Stromal cell of bone marrow (primary cell): ENCODE measurements at regions not wholly inside any gene's neighbourhood (a gene's known extent, or its start where the extent isn't known, plus 50 kb on each side); places are given as distances from the start of the nearest gene placed in this dataset.
"Not testable (repeated sequence)": the region's sequence is repeated elsewhere in the genome, so short reads cannot be mapped to it uniquely, and the experiment has no call there.

Experiments
- DNase-seq: peaks from one replicate; pipeline ENCODE4 v3.0.0-alpha.2; 2012; ENCODE audit warnings: low read depth

DNA sequence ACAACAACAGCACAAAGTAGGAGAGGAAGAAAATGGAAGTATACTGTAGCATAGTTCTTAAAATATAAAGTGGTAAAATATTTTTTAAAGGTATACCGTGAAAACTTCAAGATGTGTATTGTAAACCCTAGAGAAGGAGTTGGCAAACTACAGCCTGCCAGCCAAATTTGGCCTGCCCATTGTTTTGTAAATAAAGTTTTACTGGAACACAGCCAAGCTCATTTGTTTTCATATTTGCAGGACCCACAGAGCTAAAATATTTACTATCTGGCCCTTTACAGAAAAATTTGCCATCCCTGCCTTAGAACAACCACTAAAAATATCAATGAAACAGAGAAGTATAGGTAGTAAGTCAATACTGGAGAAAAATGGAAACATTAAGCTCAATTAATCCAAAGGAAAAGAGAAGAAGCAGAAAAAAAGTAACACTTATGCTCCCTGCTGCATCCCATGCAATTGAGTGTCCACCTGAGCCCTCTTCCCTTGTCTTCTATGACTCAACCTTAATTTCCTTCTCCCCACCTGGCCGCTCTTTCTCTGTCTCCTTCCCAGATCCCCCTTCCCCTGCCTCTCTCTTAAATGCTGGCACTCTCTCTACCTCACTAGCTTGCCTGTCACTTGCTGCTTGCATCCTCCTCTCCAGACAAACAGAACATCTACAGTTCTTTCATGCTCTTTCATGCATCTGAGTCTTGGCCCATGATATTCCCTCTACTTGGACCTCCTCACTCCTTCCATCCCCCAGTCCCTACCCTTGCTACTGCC lies 50.6 kb upstream of the FER start:
- DNase-seq = no peak

DNA sequence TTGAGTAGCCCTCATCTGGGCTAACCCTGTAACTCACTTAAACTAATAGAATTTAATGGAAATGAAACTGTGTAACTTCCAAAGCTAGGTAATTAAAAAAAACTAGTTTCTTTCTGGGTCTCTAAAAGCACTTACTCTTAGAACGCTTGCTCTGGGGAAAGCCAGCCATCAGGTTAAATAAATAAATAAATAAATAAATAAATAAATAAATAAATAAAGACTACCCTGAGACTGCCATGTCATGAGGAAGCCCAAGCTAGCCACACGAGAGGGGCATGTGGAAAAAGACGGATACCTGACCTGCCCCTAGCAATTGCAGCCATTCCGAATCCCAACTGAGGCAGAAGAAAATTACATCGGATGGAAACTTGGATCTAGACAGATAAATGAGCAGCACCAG lies 51.3 kb upstream of the FER start:
- DNase-seq = no peak

DNA sequence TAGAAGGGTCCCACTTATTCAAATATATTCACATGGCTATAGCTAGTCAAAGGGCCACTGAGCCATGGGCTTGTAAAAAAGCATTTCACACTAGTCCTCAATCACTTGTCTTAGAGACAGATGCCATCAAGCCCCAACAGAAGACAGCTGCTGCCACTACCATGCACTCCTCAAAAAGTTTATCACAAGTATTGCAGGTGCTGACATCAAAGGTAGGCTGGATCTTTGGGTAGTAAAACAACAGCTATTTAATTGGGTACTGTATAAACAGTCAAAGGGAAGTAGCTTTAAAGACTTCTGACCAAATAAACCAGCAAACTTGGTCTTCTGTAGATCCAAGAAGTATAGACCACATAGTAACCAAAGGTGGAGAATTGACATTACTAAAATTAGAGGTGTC lies 59.2 kb upstream of the FER start:
- DNase-seq = no peak

DNA sequence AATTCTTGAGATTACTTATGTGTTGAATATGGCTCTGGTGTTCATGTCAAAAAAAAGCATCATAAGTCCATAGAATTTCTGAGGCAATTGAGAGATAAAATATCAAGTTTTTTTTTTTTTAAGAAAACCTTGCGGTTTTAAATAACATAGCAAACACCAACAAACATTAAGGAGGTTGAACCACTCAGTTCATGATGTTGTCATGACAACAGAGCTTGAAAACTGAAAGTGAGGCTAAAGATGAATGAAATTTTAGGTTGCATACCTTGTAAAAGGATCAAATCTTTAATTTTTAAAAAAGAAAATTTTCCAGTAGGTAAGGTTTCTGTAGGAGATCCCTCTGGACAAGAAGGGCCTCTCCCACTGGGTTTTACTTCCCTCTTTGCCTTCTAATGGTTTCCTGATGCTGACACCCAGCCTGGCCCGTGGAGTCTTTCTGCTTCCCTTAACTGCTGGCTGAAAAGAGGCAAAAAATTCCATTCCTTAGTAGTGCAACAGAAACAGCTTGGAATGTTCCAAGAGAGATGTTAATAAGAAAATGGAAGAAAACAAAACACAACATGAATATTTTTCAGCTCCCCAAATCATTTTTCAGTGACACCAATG lies 60.0 kb upstream of the FER start:
- peak; percentile 9 for DNase-seq

DNA sequence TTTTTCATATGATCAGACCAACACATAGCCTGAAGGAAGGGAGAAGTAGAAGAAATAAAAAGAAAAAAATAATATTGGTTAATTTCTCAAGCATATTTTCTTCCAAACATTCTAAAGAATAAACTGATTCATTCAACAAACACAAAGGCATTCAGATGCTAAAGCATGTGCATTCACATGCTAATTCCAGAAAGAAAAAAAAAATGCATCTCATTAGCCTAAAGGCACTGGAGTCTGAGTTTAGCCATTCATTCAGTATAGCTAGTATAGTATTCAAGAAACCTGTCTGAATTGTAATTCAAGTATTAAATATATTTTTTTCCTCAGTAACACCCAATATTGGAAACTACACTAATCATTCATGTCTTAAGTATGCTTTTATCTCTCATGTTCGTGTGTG lies 61.0 kb upstream of the FER start:
- no peak for DNase-seq

DNA sequence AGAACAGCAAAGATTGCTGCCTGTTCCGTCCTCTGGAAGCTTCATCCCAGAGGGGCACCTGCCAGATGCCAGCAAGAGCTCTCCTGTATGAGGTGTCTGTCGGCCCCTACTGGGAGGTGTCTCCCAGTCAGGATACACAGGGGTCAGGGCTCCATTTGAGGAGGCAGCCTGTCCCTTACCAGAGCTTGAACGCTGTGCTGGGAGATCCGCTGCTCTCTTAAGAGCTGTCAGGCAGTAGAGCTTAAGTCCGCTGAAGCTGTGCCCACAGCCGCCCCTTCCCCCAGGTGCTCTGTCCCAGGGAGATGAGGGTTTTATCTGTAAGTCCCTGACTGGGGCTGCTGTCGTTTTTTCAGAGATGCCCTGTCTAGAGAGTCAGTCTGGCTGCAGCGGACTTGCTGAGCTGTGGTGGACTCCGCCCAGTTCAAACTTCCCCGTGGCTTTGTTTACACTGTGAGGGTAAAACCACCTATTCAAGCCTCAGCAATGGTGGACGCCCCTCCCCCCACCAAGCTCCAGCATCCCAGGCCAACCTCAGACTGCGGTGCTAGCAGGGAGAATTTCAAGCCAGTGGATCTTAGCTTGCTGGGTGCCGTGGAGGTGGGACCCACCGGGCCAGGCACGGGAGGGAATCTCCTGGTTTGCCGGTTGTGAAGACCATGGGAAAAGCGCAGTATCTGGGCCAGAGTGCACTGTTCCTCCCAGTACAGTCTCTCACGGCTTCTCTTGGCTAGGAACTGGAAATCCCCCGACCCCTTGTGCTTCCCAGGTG lies 62.1 kb upstream of the FER start:
- DNase-seq = not testable (repeated sequence)

DNA sequence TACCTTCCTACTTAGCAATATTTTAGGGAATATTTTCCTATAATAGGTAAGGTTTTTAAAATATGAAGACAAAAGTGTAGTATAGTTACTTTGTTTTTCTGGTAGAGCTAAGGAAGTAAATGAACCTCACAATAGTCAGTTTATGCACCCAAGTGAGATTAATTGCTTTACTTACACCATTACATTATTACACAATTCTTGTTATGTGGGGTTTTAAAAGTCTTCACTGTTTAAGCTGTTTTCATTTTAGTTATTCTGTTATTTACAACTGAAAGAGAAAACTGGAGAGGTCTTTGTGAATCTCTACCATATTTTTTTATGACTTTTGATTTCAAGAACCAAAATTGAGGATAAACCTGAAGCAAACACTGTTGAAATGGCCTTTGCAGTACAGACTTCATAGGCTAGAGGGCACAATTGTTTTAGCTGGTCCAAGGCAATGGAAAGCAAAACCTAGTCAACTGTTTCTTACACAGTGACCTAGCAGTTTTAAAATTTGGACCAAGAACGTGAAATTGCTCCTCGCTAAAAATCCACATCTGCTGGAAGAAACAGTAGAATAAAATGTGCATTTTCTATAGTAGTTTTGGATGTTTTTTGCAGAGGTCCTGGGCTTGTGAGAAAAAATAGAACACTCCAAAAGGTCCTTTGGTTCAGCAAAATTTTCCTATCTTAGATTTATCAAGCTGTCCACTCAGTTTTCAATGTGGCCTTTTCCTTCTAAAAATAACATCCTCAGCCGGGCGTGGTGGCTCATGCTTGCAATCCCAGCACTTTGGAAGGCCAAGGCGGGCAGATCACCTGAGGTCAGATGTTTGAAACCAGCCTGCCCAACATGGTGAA lies 66.4 kb upstream of the FER start:
- DNase-seq = peak; percentile 70

DNA sequence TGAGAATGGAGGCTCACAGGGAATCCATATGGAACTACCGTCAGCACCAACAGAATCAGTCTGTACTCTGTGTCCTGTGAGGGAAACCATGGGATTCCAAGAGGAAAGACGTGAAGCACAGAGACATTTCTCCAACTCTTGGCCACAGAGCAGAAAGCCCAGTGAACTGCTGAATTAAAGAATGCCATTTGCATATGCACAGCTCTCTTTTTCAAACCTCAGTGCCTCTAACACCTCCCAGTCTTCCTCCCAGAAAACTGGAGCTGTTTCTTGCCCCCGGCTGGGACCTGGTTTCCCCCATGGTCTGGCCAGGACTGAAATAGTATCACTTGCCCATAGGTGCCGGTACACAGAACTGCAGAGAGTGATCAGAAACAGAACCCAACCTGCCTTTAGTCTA lies 69.6 kb upstream of the FER start:
- no peak for DNase-seq

DNA sequence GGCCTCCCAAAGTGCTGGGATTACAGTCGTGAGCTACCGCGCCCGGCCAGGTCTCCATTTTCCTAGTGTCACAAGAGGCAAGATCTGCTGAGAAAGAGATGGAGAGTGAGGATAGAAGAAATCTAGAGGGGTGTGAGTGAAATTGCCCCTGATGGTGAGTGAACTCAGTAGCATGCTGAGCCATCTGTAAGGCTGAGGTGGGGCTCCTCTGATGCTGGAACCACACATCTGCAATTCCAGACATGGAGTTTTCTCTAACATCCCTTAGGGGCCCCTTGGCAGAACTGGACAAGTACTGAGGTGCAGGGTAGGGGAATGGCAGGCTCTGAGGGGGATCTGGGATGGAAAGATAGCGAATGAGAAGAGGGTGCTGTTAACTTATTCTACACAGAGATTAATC lies 72.0 kb upstream of the FER start:
- no peak for DNase-seq

DNA sequence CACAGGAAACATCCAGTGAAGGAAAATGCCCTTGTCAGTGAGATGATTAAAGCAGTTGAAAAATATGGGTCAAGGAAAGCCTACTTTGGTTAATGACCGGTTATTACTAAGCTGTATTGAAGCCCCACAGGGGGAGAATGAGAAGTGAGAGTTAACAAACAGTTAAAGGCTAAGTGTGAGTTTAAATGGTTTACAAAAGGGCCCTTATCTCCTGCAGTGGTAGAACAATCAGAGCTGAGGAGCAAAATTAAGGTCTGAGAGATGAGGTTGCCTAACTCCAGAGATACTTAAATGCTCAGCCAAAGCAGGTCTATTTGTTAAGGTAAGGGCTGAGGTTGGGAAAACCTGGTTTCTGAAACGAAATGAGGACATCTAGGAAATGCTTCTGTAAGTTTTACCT lies 75.1 kb upstream of the FER start:
- no peak for DNase-seq

DNA sequence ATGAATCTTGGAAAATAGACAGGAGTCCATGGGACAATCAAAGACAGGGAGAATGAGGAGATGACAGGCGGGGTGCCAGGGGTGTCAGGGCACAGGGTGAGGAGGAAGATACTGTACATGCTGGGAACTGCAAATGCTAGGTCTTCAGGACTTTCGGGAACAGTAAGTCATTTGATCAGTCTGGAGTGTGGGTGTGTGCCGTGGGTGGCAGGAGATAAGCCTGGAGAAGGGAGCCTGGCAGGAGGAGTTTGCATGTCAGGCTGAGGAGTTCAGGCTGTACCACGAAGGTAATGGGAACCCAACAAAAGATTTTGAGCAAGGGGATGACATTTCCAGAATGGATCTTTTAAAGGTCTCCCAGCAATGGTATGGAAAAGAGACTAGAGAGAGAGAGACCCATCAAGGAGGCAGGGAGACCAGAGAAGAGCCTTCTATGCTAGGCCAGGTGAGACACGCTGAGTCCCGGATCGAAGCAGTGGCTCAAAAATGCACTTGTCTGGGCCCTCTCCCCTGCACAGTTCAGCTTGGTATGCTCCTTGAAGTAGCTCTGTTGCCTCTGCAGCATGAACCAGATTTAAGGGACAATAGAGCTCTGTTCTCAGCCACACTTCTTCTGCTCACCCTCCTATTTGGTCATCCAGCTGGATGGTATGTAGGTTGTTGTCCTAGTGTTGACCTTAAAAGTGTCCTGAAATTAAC lies 77.0 kb upstream of the FER start:
- DNase-seq = no peak

DNA sequence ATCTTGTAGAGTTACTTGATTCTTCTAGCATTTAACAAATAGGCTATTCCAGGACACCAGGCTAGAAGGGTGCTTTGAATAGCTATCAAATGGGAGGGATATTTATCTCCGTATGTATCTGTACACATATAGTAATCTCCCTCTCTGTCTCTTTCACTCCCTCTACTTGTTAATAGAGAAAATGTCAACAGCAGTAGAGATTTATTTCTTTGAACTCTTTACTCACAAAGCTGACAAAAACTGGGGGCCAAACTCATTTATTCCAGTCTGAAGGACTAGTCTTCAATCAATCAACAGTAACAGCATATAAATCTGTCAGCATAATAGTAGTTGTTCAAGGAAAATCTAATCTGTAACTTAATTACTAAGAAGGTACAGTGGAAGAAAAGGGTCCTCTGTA lies 78.2 kb upstream of the FER start:
- DNase-seq = no peak

DNA sequence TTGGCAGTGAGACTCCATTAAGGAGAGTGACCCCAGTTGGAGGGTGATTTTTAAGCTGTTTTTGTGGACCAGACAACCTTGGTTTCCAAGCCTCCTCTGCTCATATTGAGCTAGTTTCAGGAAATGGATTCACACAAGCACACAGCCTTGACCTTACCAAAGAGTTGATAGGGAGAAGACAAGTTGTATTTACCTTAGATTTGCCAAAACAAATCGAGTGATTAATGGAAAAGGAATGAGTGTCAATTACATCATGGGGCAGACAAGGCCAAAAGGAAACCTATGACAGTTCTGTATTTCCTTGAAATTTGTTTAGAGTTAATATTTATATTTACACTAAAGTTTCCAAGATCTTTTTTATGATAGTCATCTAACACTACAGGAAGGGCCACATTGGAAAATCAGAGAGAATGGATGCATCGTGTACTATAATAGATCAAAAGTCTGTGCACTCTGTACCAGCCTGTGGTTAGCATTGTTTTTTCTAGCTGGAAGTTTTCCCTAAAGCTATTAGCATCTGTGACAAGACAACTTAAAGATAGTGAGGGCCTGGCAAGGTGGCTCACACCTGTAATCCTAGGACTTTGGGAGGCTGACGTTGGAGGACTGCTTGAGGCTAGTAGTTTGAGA lies 86.0 kb upstream of the FER start:
- DNase-seq = no peak

DNA sequence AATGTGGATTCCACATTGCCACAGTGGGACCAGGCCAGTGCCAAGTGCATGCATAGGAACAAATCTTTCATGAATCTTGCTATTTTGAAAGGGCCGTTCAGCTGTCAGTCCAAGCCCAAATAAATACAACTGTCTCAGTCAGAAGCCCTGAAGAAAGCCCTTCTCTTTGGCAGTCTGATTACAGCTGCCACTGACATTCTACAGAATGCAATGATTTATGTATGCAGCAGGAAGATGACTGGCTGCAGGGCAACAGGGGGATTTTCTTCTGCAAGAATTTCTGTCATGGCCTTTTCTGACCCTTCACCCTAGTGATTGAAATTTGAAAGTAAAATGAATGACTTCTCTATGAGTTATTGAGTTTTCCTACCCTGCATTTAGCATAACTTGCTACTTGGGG lies 86.7 kb upstream of the FER start:
- no peak for DNase-seq

DNA sequence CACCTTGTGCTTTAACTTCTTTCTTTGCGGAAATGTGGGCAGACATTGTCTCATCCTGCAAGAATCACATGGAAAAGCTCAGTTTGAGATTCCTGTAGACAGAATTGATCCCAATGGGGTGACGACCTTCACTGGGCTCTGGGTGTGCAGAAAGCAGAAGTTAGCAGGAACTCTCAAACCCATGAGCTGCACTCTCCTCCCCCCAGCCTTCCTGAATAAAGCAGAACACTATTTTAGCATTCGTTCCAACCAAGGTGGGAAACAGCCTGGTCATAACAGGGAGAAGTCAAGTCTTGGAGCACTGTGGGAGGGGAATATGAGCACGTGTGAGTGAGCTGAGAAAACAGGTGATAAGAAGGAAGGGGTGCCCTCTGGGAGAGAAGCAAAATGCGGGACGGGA lies 87.4 kb upstream of the FER start:
- no peak for DNase-seq

DNA sequence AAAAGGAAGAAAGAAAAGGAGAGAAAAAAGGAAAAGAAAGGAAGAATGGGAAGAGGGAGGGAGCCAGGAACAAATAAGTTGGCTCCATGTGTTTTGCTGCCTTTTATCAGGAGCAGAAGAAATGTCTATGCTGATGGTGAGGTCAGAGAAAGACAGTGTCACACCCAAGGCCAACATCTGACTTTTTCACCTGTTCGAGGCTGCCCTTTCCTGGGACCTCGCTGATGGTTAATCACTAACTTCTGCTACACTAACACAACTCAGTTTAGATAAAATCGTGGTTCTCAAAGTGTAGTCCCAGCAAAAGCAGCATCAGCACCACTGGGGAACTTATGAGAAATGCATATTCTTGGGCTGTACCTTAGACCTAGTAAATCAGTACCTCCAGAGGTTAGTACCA lies 88.2 kb upstream of the FER start:
- no peak for DNase-seq

DNA sequence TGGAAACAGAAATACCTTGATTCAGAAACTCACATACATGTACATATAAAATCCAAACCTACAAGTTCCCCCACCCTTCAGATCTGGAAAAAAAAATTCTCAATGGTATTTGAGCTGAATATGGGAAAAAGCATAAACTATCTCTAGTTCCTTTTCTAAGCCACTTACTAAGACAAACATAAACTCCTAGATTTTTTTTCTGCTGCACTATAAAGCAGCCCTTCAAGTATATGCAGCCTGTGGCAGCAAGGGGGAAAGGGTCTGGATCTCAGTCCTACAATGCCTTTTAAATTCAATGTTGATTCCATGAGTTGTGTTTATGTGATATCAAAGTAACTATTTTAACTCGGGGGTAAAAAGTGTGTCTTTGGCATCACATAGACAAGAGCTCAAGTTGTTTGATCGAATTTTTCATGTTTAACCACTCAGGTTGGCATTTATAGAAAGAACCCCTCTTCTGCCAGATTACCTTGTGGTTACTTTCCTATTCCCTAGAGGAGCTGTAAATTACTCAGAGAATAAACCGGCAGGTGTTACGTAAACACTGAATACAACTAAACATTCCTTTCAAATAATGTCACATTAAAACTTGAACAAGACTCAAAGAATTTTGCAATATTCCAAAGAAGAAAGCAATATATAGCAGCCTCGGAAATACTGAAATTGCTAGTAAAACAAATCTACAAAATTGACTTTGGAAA lies 91.8 kb upstream of the FER start:
- DNase-seq = no peak

DNA sequence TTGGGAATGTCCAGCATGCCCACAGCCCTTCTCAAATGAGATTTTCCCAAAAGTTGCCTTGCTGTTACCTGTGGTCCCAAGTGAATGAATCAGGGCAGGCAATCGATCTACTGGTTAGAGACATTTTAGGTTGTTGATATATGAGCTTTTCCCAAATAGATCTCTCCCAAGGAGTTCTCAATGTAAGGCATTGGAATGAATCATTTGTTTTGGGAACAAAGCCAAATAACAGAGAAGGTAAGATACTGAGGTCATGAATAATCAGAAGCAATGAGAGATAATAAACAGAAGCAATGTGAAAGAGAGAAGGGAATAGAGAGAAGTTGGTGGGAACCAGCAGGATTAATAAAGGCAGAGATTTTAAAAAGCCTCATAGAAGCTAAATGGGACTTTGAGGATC lies 93.6 kb upstream of the FER start:
- DNase-seq = no peak

DNA sequence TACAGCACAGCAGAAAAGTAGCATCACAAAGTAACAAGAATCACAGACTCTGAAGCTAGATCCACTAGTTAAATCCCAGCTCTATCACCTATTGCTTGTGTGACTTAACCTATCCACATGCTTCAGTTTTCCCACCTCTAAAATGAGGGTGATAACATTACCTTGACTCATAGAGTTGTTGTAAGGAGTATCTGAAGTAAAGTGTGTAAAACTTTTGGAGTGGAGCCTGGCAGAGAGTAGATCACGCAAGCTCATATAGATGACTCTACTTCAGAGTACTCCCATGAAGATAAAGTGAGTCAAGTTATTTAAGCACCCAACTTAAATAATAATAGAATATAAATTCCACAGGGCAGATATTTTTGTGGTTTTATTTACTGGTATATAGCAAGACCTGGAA lies 94.5 kb upstream of the FER start:
- no peak for DNase-seq

DNA sequence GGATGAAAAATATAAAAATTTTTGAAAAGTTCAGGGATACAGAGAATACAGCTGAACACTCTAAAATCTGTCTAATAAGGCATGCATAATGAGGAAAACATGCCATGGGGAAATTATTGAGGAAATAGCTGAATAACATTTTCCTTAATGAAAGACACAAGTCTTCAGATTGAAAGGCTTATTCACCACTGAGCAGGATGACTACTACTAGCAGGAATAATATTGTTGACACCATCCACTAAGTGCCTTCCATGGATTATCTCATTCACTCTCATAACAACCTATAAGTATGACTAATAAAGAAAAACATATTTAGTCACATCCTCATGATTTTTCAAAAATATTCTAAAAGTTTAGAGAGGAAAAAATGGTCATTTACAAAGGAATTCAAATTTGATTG lies 96.7 kb upstream of the FER start:
- peak; percentile 81 for DNase-seq

DNA sequence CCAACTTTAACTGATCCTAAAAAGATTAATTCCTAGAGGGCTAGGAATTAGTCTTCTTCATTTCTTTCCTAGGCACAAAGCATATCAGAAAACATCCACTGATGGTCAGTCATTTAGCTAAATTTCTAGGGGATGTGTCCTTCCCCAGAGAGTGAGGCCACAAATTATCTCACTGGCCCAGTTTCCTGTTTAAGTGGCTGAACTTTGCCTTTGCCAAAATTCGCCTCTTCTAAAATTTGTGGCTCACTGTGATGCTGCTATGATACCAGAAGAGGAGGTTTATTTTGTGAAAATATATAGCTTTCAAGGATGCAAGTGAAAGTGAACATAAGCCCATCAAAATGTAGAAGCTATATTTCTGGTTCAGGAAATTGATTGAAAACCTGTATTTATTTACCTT lies 98.1 kb upstream of the FER start:
- no peak for DNase-seq
